Hematopoietic multipotent progenitor cell treated with erythropoietin and hydrocortisone succinate and interleukin-3 and kit ligand, for 15 days (in vitro differentiated cells): ENCODE measurements at regions not wholly inside any gene's neighbourhood (a gene's known extent, or its start where the extent isn't known, plus 50 kb on each side); places are given as distances from the start of the nearest gene placed in this dataset.
"Not testable (repeated sequence)": the region's sequence is repeated elsewhere in the genome, so short reads cannot be mapped to it uniquely, and the experiment has no call there.

Experiments used
- DNase-seq: peaks from one replicate; pipeline ENCODE4 v3.0.0-alpha.2; 2015; ENCODE audit warnings: low spot score

DNA sequence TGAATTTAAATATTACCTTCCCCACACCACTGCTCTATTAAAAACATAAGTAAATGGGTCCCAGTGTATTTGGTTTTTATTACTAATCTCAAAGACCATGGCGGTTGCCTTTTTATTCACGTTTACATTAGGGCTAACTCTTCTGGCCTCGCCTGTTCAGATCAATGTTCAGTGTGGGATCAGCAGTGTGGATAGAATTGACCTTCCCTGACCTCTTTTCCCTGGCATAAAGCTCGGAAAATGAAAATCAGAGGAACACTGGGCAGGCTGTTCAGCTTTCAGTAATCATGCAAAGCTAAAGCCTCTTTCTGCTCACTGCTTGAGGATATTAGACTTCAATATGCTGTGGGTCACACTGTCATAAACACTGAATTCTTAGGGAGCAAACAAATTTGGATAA lies 422.6 kb upstream of the ONECUT1 start:
- DNase-seq, result no peak

DNA sequence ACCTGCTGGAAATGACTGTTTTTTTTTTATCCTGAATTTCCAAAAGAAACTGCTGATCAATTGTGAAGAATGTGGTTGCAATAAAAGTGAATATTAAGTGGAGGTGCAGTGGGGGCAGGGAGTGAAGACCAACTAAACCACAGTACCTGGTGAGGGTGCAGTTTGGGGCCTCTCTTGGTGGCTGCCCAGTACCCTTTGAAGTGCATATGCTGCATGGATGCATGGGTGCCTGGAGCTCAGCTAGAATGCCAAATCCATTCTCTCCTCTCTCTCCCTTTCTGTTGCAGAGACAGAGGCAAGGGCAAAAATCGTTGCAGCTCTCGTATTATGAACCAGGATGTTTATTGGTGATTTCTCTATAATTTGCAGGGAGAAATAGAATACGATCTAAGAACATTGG lies 420.5 kb upstream of the ONECUT1 start:
- DNase-seq, result no peak

DNA sequence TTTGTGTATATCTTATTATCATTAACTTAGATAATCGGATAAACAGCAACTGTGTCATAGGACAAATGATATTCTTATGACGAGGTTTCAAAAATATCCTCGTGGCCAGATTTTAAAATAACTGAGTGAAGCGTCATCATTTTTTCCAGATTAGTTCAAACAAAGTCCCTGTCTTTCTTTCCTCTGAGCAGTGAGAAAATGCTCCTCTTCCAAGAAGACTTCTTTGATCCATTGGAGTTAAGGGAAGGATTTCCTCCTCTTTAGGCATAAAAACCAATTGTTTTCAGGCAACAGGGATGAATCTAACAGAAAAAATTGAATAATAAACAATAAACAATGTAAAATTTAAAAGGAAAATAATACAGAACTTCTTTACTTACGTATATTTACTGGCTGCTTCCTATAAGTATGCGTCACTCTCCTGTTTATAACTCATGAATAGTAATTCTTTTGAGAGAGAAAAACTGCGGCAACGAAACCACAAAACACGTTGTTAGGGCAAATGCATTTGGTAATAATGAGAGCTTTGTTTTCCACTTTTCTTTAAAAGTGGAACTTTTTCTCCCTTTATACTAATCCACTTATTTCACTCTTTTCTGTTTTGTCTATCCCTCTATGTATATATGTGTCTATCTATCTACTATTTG lies 419.4 kb upstream of the ONECUT1 start:
- no peak for DNase-seq

DNA sequence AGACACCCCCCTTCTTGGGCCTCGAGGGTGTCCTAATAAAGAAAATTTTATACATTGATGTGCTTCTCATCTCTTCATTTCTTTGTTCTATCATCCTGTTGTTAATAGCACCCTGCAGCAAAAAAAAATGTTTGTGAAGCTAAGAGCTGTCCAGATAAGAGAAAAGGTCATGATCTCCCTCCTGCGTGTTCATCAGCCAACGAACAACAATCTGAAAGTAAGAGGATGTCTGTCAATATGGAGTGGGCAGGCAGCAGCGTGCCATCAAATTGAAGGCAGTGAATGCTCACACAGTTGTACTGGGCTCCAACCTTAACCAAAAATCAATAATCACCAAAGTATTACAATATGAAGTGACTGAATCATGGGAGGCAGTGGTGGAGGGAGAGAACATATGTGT lies 418.6 kb upstream of the ONECUT1 start:
- DNase-seq, result no peak

DNA sequence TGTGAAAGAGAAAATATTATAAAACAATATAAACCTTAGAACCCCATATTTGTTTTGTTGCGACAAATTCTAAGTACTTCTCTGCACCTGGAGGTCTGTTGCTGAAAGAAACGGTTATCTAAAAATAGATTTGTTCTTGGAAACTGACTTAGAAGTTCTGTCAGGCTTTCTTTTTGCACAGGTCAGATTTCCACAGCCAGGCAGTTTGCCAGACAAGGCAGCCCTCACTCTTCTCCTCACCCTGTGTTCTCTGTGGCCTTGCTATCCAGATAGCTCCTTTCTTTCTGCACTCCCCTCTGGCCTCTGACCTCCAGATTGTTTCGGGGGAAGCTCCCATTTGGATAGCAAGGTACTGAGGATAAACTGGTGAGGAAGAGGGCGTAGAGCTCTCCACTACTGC lies 413.3 kb upstream of the ONECUT1 start:
- no peak for DNase-seq

DNA sequence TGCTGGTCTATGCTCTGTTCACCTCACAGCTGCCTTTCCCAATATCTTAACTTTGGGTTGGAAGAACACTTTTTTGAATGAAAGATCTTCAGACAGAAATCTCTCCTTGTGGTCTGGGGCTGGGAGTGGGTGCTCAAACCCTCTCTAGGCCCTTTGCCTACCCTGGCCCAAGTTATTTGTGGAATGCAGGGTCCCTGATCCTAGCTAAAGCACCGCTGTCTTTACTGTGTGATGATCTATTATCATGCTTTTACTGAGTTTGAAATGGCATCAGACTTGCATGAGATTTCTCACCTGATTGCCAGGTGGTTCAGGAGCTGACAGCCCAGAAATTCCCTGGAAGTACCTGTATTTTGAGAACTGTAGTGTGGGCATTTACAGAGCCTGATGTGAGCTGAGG lies 412.7 kb upstream of the ONECUT1 start:
- DNase-seq, result no peak

DNA sequence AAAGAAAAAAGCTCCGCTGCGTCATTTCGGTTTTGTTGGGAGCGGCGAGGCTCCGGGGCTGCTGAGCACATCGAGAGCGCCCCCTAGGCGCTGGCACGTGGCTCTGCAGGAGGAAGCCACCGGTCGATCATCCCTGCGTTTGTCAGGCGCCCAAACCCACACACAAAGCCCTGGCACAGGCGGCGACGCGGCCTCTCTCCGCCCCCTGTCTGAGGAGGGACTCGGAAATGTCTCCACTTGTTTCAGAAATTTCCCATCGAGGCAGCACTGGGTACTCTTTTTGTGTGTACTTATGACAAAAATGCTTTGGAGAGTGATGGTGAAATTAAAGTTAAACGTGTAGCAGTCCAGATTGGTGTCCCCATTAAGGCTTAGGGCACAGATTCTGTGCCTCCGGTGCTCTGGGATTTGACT lies 407.3 kb upstream of the ONECUT1 start:
- DNase-seq, result peak; percentile 9

DNA sequence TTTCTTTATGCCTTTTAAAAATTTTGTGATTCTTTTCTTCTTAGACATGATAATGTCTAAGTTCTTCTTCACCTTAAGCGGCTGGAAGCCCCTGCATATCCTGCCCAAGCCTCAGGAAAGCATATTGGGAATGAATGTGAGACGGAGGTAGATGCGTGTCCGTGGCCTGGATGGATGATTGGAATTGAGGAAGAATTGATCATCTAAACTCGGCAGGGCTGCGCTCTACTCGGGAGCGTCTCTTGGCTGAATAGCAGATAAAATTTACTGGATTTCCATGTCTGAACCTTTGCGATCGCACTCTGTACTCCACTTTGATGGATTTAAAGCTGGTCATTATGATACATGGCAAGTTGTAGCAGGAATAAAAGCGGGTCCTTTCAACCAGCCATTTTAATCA lies 406.7 kb upstream of the ONECUT1 start:
- no peak for DNase-seq

DNA sequence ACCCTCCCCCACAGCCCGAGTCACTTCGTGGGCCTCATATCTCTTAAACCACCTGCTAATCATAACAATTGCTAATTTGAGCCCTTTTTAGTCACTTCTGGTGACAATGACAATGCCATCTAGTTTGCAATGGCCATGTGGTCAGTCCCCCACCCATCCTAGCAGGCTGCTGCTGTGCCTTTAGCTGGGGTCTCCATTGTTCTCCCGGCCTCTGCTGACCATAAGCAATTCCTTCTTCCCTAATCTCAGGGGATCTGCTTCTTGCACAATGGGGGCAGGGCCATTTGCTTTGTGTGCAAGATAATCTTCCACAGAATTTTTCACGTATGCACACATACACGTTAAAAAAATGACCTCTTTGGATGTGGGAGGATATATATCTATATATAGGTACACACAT lies 406.1 kb upstream of the ONECUT1 start:
- DNase-seq, result no peak

DNA sequence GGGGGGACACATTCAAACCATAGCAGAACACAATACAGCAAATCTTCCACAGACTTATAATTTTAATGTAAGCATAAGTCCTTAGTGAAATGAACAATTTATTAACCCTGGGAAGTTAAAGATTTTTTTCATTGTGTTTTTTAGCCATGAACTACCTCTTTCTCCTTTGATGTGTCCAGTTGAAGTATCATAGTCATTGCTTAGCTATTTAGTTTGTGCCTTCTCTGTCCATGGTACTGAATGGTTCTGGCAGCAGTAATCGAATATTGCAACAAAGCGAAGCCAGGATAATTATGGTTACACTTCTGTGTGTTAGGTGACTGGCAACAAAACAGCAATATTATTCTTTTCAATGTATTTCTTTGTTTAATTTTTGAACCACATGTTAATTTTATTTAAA lies 403.0 kb upstream of the ONECUT1 start:
- DNase-seq, result no peak

DNA sequence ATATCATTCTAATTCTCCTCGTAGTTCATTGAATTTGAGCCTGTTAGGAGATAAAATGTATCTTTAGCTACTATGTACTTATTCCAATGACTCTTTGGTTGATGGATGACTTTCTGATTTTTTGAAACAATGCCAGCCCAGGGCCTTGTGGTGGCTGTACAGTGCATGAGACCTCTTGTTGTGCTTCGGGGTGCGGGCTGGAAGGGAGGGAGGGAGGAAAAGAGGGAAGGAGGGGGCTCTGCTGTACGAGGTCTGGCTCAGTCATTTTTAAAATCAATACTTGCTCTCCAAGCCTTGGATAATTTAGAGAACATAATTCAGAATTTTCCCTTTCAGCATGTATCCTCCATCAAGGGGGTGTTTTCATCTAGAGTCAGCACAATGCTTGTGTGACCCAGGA lies 399.7 kb upstream of the ONECUT1 start:
- DNase-seq, result no peak

DNA sequence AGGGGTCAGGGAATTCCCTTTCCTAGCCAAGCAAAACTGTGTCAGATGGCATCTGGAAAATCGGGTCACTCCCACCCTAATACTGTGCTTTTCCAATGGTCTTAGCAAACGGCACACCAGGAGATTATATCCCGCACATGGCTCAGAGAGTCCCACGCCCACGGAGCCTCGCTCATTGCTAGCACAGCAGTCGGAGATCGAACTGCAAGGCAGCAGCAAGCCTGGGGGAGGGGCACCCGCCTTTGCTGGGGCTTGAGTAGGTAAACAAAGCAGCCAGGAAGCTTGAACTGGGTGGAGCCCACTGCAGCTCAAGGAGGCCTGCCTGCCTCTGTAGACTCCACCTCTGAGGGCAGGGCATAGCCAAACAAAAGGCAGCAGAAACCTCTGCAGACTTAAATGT lies 393.3 kb upstream of the ONECUT1 start:
- DNase-seq, result not testable (repeated sequence)

DNA sequence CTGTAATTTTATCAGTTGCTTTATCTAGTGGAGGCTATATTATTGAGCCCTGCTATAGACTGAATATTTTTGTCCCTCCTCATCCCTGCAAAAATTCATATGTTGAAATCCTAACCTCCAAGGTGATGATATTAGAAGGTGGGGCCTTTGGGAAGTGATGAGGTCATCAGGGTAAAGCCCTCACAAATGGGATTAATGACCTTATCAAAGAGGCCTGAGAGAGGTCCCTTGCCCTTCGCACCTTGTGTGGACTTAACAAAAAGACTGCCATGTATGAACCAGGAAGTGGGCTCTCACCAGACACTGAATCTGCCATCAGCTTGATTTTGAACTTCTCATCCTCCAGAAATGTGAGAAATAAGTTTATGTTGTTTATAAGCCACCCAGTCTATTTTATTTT lies 381.4 kb upstream of the ONECUT1 start:
- DNase-seq, result no peak

DNA sequence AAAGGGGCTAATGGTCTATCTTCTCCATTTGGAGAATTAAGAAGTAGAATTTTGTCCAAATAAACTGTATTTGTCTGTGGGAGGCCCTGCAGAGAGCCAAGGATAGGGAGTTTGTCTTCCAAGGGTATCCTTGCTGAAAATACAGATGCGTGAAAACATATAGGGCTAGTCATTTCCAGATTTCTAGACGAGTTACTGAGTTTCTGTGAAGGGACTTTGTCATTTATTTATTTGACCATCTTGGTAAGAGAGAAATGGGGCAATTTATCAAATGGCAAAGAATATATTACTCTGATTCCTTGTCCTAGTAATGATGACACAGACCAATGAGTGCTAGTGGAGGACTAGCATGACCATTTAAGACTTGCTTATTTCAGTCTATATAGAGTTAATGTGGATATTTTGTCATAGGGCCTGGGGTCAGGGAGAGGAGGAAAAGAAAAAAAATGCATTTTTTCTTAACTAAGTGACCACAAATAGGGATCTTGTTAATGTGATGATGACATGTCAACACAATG lies 376.6 kb upstream of the ONECUT1 start:
- DNase-seq, result no peak

DNA sequence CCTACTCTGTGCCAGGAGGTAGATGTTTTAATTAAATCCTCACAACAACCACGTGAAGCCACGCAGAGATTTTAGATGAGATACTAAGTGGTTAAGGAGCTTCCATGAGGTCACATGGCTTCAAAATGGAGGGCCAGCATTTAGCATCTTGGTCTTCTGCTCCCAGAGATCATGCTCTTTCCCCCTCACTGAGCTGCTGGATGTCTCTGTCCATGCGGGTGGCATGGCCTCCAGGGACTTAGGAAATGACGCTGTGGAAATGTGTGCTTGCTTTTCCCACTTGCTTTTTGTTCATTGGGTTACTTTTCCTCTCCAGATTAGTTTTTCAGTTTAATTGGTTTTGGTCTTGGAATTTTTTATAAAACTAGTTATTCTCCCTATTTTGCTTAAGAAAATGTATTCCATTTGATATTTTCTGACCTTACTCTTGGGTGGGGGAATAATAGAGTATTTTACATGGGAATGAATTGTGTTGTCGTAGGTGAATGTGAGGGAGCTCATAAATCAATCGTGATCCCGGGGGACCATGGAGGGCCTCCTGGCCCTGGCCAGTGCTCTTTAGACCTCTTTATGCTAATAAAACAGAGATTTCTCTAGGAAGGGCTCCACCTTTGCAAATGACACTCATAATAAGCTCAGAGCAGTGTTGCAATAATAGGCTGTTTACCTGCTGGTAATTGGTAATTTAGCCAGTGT lies 376.0 kb upstream of the ONECUT1 start:
- no peak for DNase-seq

DNA sequence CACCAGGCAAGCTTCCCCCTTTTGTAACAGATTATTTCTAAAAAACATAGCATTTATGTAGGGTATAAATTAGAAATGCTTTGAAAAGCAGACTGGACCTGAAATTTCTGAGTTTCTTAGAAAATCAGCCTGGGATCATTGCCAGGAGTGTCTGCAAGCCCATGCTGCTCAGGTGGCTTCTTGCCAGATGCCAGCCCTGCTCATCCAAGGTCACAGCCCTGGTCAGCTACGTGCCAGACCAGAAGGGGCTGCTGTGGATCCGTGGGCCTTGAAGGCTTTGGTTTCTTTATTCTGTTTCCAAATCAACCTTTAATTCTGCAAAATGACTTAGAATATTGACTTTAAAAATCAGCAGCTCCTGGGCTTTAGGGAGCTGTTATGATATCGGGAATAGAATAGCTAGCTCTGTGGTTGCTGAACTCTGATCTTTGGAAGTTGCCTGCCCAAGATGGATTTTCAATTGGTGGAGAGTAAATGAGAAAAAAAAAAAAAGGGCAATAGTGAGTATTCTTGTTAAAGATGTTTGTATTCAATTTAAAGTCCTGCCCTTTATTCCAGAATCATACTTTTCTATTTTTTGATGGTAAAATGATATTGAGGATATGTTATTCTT lies 370.1 kb upstream of the ONECUT1 start:
- no peak for DNase-seq

DNA sequence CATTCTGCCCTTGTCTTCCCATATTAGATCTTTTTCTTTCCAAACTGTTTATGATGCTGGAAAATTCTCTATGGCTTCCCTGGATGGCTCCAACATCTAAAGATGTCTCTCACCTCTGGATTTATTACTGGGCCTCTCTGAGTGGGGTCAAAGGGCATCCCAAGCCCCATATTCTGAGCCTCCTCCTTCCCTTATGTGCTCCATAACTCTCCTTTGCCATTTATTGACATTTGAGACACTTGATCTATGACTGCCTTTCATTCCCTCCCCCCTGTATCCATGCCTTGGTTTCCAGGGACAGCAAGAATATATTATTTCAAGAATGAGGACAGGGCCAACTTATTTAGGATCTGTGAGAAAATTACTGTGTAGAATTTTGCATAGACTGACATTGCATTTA lies 369.3 kb upstream of the ONECUT1 start:
- DNase-seq, result no peak

DNA sequence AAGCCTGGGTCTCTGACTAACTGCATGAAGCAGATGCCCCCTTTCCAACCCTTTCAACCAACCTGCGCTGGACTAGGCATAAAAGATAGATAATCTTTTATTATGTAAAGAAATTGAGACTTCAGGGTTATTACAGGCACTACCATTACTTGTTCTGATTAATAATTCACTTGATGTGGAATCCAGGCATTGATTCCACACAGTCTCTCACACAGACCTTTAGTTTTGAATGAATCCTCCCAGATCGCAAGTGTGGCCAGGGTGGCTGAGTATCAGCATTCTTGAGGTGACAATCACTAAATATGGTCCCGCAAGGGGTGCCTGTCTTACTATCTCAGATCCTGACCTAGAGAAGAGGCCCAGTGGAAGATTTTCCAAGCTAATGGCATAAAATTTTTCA lies 368.9 kb upstream of the ONECUT1 start:
- DNase-seq, result no peak

DNA sequence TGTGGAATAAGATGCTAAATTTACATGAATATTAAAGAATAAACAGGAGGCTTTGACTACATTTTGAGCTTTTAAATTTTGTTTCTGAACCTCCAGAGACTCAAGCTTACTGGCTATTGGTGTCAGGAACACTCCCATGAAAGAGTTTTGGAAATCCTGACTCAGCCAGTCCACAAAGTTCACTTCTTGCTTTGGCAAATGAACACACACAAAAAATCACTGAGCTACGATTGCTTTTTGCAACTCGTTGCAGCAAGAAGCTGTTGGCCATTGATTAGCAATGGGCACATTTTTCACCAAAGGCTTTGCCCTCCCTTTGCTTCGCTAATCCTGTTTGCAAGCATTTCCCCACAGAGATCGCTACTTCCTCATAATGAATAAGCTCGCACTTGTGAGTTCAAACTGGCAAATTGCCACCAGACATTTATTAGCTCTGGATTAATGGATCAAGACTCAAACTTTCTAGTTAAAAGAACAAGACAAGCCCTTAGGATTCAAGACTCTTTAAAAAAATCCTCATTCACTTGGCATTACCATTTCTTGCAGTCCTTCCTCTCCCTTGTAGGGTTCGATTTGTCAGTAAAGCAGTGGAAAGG lies 343.2 kb upstream of the ONECUT1 start:
- no peak for DNase-seq

DNA sequence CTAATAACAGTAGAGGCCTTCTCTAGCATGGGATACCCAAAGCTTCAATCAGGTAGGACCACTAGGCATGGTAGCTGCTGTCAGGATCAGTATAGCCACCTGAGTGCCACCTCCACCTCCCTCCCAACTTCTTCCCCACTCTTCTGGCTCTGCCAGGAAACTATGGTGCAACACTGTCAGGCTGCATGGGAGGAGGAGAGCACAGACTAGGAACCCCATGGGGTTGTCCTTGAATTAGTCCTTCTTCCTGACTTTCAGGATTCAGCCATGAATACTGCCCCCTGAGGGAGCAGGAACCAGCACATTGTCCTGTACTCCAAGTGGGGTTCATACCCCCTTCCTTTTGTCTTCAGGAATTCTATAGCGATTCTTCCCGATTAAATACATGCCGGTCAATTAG lies 340.8 kb upstream of the ONECUT1 start:
- DNase-seq, result no peak

DNA sequence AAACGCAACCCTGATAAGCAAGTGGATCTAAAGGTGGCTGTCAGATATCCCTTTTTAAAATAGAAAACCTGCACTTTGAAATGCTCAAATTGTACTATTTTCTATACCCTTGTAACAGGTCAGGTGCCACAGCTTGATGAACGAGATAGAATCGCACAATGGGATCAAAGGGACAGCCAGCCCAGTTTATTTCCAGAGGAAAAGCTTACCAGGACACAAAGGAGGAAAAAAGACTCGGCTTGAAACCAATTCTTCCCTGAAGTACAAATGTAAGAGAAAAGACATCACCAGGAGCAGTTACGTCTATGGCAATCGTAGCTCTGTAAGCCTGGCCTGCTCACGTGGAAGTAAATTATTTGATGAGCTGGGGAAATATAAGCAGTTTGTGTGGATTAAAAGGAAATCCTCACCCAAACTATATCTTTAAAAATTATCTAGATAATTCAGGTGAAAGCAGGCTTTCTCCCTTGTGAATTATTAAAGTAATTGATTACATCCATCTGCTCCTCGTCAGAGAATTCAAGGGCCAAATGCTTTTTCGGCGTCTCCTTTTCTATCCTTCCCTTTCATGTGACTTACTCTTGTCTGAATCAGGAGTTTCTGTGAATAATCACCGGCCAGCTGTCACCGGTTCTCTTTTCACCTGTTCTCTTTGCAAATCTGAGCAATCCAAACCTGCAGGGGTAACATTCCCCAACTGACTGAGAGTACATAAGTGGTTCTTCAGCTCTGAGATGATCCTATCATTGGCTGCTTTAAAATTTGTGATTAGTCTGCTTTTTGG lies 339.2 kb upstream of the ONECUT1 start:
- no peak for DNase-seq

DNA sequence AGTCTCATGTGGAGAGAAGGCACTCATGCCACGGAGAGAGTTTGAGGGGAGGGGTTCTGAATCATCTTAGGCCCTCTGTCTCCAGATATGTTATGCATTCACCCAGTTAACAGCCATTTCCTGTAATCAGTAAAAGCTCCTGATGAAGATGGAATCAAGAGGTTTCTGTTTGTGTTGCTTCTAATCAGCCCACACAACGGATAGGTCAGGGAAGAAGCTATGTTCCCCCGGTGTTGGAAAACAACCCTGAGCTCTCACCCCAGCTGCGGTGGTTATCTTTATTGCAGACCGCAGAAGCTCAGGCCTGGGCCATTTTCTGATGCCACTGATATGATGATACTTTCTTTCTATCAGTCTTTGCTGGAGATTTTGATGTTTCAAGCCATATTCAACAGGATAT lies 338.5 kb upstream of the ONECUT1 start:
- DNase-seq, result no peak
